HCT116 (cell line): ENCODE measurements at regions not wholly inside any gene's neighbourhood (a gene's known extent, or its start where the extent isn't known, plus 50 kb on each side); places are given as distances from the start of the nearest gene placed in this dataset.
"Not testable (repeated sequence)": the region's sequence is repeated elsewhere in the genome, so short reads cannot be mapped to it uniquely, and the experiment has no call there.

ENCODE experiments used
- ATAC-seq: fragments of 200-7000 bp; cut with Tn5 transposase; 2 replicates; pipeline ENCODE4 v1.9.1; 2020; ENCODE audit warnings: mild to moderate bottlenecking, moderate library complexity
- BruUV-seq: library from RNA; stranded (reverse); fragments of 400-500 nt; replicated peaks from 2 replicates; lab custom pipeline; 2021; lab: Mats Ljungman, UMichigan
- CTCF ChIA-PET: fragments of 300-600 bp; sonication (Branson Sonifier 250); formaldehyde crosslinking; loops from one replicate; lab custom pipeline; 2021; ENCODE audit warnings: antibody characterized with exemption; lab: Charles Lee
- POLR2A ChIA-PET: fragments of 300-600, 350-600 bp; sonication (Branson Sonifier 250); formaldehyde crosslinking; loops from one replicate; lab custom pipeline; 2021; ENCODE audit warnings: antibody characterized with exemption; lab: Charles Lee
- RAD21 ChIA-PET, 2 experiments: fragments of 300-600 bp; sonication (Branson Sonifier 250); formaldehyde crosslinking; loops; one replicate each; lab custom pipeline; 2023; ENCODE audit warnings: low total read pairs in 2 of 2; ENCODE audit not compliant: uncharacterized antibody in 2 of 2, unreplicated experiment in 2 of 2, low non-redundant PET in 1 of 2; lab: Charles Lee
- DNase-seq: peaks from one replicate; pipeline ENCODE4 v3.0.0-alpha.2; 2010; ENCODE audit warnings: low read depth, low spot score
- H2AFZ ChIP-seq: fragments of 200-600 bp; shearing (Covaris generic), sonication (generic); 2 replicates; pipeline ENCODE4 v1.6.1; 2017; ENCODE audit warnings: low read depth, mixed run types, mixed read lengths, antibody characterized with exemption, low read length; ENCODE audit not compliant: poor library complexity, severe bottlenecking
- H3K27ac ChIP-seq: 2 replicates; pipeline ENCODE4 v1.5.1; 2012; ENCODE audit warnings: low read depth, low read length
- H3K27me3 ChIP-seq: fragments of 200-600 bp; sonication (generic); 2 replicates; pipeline ENCODE4 v1.6.1; 2016; ENCODE audit warnings: mixed run types, low read length, mixed read lengths; ENCODE audit not compliant: insufficient read depth
- H3K36me3 ChIP-seq, 2 experiments: fragments of 200-500 bp in 1 of 2; fragments of 200-600 bp in 1 of 2; sonication (Bioruptor generic) in 1 of 2; sonication (generic) in 1 of 2; 2 replicates each; pipeline versions ENCODE4 v1.5.1 to v1.6.1; 2014 to 2016; ENCODE audit warnings: low read length in 2 of 2, inconsistent platforms in 1 of 2, mixed read lengths in 1 of 2, mixed run types in 1 of 2; ENCODE audit not compliant: insufficient read depth in 2 of 2, control insufficient read depth in 1 of 2
- H3K4me1 ChIP-seq, 2 experiments: fragments of 200-600 bp in 1 of 2; sonication (generic) in 1 of 2; 2 replicates each; pipeline versions ENCODE4 v1.5.1 to v1.6.1; 2012 to 2017; ENCODE audit warnings: low read length in 2 of 2, inconsistent platforms in 1 of 2, mild to moderate bottlenecking in 1 of 2, mixed read lengths in 1 of 2, mixed run types in 1 of 2, moderate library complexity in 1 of 2; ENCODE audit not compliant: insufficient read depth in 2 of 2, control insufficient read depth in 1 of 2
- H3K4me2 ChIP-seq: fragments of 200-600 bp; sonication (generic); 2 replicates; pipeline ENCODE4 v1.6.1; 2017; ENCODE audit warnings: mixed run types, low read length, mixed read lengths
- H3K4me3 ChIP-seq, 2 experiments: fragments of 200-600 bp in 1 of 2; sonication (generic) in 1 of 2; replicated peaks in 1 of 2; 2 replicates each; pipeline ENCODE4 v1.5.1; 2011 to 2016; ENCODE audit warnings: low read length in 2 of 2, control low read depth in 1 of 2, low read depth in 1 of 2, mild to moderate bottlenecking in 1 of 2, mixed read lengths in 1 of 2, mixed run types in 1 of 2
- H3K79me2 ChIP-seq: fragments of 200-600 bp; sonication (generic); 2 replicates; pipeline ENCODE4 v1.6.1; 2017; ENCODE audit warnings: mild to moderate bottlenecking, mixed run types, low read length, moderate library complexity, mixed read lengths; ENCODE audit not compliant: insufficient read depth
- H3K9ac ChIP-seq: fragments of 200-600 bp; sonication (generic); 2 replicates; pipeline ENCODE4 v1.6.1; 2016; ENCODE audit warnings: low read length, mixed read lengths
- H3K9me2 ChIP-seq: fragments of 200-600 bp; sonication (generic), shearing (Covaris generic); 2 replicates; pipeline ENCODE4 v1.6.1; 2017; ENCODE audit warnings: mixed run types, mild to moderate bottlenecking, moderate library complexity; ENCODE audit not compliant: insufficient read depth
- H3K9me3 ChIP-seq, 2 experiments: fragments of 200-500 bp in 1 of 2; fragments of 200-600 bp in 1 of 2; sonication (Bioruptor generic) in 1 of 2; sonication (generic) in 1 of 2; 2 replicates each; pipeline ENCODE4 v1.6.1; 2014 to 2017; ENCODE audit warnings: low read length in 2 of 2, mixed read lengths in 2 of 2, inconsistent platforms in 1 of 2, low read depth in 1 of 2, mild to moderate bottlenecking in 1 of 2, mixed run types in 1 of 2, moderate library complexity in 1 of 2; ENCODE audit not compliant: control insufficient read depth in 1 of 2, insufficient read depth in 1 of 2
- H4K20me1 ChIP-seq: fragments of 200-600 bp; sonication (generic), shearing (Covaris generic); 2 replicates; pipeline ENCODE4 v1.6.1; 2017; ENCODE audit warnings: mixed run types, mild to moderate bottlenecking, moderate library complexity; ENCODE audit not compliant: insufficient read depth
- intact Hi-C: fragments of 100-400 bp; cut with micrococcal nuclease; formaldehyde crosslinking; loops from 2 replicates; pipeline ENCODE4 v1.10.0; 2022
- TF ChIP-seq, protein P1 (sequence below), 3 experiments: fragments of 200-600 bp in 1 of 3; sonication (generic) in 1 of 3; IDR thresholded peaks in 2 of 3; conservative IDR thresholded peaks in 1 of 3; 2 replicates each; pipeline ENCODE4 v1.5.1; 2012 to 2017; ENCODE audit warnings: low read depth in 2 of 3, low read length in 2 of 3, antibody characterized with exemption in 1 of 3, borderline replicate concordance in 1 of 3, control low read depth in 1 of 3, mild to moderate bottlenecking in 1 of 3, mixed read lengths in 1 of 3, mixed run types in 1 of 3, moderate library complexity in 1 of 3; ENCODE audit not compliant: insufficient read depth in 1 of 3

DNA sequence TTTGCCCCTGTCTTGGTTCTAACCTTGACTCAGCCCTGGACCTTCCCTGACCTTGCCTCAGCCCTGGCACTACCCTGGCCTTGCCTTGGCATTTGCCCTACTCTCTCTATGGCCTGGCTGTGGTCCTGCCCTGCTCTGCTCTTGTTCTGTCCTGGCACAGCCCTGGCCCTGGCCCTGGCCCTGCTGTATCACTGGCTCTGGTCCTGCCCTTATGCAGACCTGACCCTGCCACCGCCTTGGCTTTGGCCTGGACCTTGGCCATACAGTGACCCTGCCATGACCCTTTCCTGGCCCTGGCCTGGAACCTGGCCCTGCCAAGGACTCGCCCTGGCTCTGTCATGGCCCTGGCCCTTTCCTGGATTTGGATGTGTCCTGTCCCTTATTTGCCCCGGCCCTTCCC is 4892.7 kb upstream of the OR11H1 start:
- RAD21 ChIA-PET, CTCF ChIA-PET, H3K27me3 ChIP-seq, ATAC-seq, H3K4me2 ChIP-seq, H3K79me2 ChIP-seq, H3K27ac ChIP-seq, BruUV-seq, H3K36me3 ChIP-seq, intact Hi-C loops, DNase-seq, H3K4me1 ChIP-seq, H3K9me2 ChIP-seq, H3K4me3 ChIP-seq, POLR2A ChIA-PET, H2AFZ ChIP-seq, H3K9me3 ChIP-seq, H4K20me1 ChIP-seq, H3K9ac ChIP-seq: not testable (repeated sequence)

DNA sequence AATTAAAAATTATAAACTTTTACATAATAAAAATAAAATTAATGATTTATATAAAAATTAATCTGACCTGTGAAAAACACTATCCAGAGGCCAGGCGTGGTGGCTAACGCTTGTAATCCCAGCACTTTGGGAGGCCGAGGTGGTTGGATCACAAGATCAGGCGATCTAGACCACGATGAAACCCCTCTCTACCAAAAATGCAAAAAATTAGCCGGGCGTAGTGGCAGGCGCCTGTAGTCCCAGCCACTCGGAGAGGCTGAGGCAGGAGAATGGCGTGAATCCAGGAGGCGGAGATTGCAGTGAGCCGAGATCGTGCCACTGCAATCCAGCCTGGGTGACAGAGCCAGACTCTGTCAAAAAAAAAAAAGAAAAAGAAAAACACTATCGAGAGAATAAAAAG is 4865.2 kb upstream of the OR11H1 start:
- H3K36me3 ChIP-seq, RAD21 ChIA-PET, POLR2A ChIA-PET, ATAC-seq, CTCF ChIA-PET, BruUV-seq, H3K79me2 ChIP-seq, H3K9ac ChIP-seq, H3K27ac ChIP-seq, H3K4me2 ChIP-seq, H4K20me1 ChIP-seq, H3K4me3 ChIP-seq, intact Hi-C loops, H3K27me3 ChIP-seq, DNase-seq, H2AFZ ChIP-seq, H3K9me2 ChIP-seq, H3K4me1 ChIP-seq, H3K9me3 ChIP-seq: not testable (repeated sequence)

DNA sequence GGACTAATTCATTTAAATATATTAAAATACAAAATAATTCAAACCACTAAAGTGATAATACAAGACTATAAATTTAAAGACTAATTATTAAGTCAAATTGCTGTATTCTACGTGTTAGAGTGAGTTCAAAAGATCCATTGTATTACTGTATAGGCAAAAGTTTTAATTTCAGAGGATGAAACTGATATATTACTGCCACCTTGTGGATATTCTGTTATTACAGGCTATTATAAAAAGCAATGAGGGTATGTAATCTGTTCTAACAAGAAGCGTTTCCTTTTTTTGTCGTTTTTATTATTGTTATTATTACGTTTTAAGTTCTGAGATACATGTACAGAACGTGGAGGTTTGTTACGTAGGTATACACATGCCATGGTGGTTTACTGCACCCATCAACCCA is 4854.9 kb upstream of the OR11H1 start:
- DNase-seq, H3K4me2 ChIP-seq, H3K27ac ChIP-seq, H3K9me2 ChIP-seq, CTCF ChIA-PET, H3K4me1 ChIP-seq: not testable (repeated sequence)
- TF ChIP-seq, protein P1, sequence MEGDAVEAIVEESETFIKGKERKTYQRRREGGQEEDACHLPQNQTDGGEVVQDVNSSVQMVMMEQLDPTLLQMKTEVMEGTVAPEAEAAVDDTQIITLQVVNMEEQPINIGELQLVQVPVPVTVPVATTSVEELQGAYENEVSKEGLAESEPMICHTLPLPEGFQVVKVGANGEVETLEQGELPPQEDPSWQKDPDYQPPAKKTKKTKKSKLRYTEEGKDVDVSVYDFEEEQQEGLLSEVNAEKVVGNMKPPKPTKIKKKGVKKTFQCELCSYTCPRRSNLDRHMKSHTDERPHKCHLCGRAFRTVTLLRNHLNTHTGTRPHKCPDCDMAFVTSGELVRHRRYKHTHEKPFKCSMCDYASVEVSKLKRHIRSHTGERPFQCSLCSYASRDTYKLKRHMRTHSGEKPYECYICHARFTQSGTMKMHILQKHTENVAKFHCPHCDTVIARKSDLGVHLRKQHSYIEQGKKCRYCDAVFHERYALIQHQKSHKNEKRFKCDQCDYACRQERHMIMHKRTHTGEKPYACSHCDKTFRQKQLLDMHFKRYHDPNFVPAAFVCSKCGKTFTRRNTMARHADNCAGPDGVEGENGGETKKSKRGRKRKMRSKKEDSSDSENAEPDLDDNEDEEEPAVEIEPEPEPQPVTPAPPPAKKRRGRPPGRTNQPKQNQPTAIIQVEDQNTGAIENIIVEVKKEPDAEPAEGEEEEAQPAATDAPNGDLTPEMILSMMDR (IDR thresholded peaks at IDR 0.05 in 2 of 3, conservative IDR thresholded peaks at IDR 0.05 in 1 of 3; ENCODE audit: borderline replicate concordance in 1 of 3, insufficient read depth in 1 of 3, low read depth in 2 of 3, low read length in 2 of 3), result peak in 1 of 3 experiments; percentile 30; a peak in 1 of 6 replicates
- TF ChIP-seq, all 23 proteins: peak for 1; not testable (repeated sequence) for 22
- ATAC-seq, H3K4me3 ChIP-seq, POLR2A ChIA-PET, H3K9ac ChIP-seq, H3K27me3 ChIP-seq, intact Hi-C loops, H2AFZ ChIP-seq, RAD21 ChIA-PET, H4K20me1 ChIP-seq, H3K36me3 ChIP-seq, BruUV-seq, H3K9me3 ChIP-seq, H3K79me2 ChIP-seq: not testable (repeated sequence)

DNA sequence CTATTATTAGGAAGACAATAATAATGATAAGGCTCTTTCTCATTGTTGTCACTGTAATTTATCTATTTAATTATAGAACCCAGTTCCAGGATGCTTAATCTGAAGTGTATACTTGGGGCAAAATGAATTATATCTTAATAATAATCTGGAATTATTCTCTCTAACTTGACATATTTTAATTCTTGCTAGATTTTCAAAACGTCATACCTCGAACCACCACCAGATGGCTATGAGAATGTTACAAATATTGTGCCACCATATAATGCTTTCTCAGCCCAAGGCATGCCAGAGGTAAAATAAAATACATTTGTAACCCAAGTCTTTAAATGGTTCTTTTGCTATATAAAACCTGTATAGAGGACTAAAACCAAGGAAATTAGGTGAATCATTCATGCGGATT is 4849.3 kb upstream of the OR11H1 start:
- RAD21 ChIA-PET, result not testable (repeated sequence)

More for the DNA sequence above, 4849.3 kb upstream of the OR11H1 start:
- intact Hi-C loops, H3K4me3 ChIP-seq, H3K9me2 ChIP-seq, H3K9me3 ChIP-seq, H3K4me2 ChIP-seq, H3K79me2 ChIP-seq, H3K27me3 ChIP-seq, DNase-seq, H3K9ac ChIP-seq, ATAC-seq, POLR2A ChIA-PET, H2AFZ ChIP-seq, CTCF ChIA-PET, H3K4me1 ChIP-seq, H3K36me3 ChIP-seq, BruUV-seq, H4K20me1 ChIP-seq, H3K27ac ChIP-seq: not testable (repeated sequence)
